OCI-LY1 (cell line): ENCODE measurements at regions not wholly inside any gene's neighbourhood (a gene's known extent, or its start where the extent isn't known, plus 50 kb on each side); places are given as distances from the start of the nearest gene placed in this dataset.

Experiments used
- EZH2 ChIP-seq: fragments of 200-600 bp; sonication (generic), shearing (Covaris generic); IDR thresholded peaks from 2 replicates; pipeline ENCODE4 v1.8.0; 2017; ENCODE audit warnings: borderline replicate concordance, mixed run types, mild to moderate bottlenecking, antibody characterized with exemption, low read length, moderate library complexity, mixed read lengths
- TF ChIP-seq, protein P1 (sequence below): fragments of 200-600 bp; sonication (generic), shearing (Covaris generic); IDR thresholded peaks from 2 replicates; pipeline ENCODE4 v1.5.1; 2017; ENCODE audit warnings: mild to moderate bottlenecking, antibody characterized with exemption, low read length, moderate library complexity, mixed read lengths

DNA sequence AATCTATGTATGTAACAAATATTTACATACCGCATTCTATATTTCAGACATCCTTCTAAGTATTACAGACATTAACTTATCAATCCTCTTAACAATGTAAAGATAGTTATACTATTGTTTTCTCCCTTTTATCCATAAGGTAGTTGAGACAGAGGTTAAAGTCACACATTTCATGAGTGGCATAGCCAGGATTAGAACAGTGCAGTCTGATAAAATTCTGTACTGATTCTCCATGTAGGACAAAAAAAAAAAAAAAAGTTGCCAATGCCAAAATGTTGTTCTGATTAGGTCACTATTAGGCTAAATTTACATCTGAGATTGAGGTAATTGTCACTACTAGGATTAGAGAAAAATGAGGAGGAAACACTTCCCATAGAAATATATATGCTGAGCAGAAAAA is 629.2 kb downstream of the OTOL1 start:
- TF ChIP-seq, protein P1, sequence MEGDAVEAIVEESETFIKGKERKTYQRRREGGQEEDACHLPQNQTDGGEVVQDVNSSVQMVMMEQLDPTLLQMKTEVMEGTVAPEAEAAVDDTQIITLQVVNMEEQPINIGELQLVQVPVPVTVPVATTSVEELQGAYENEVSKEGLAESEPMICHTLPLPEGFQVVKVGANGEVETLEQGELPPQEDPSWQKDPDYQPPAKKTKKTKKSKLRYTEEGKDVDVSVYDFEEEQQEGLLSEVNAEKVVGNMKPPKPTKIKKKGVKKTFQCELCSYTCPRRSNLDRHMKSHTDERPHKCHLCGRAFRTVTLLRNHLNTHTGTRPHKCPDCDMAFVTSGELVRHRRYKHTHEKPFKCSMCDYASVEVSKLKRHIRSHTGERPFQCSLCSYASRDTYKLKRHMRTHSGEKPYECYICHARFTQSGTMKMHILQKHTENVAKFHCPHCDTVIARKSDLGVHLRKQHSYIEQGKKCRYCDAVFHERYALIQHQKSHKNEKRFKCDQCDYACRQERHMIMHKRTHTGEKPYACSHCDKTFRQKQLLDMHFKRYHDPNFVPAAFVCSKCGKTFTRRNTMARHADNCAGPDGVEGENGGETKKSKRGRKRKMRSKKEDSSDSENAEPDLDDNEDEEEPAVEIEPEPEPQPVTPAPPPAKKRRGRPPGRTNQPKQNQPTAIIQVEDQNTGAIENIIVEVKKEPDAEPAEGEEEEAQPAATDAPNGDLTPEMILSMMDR, result no peak
- TF ChIP-seq EZH2, result no peak
